Spleen (tissue), 11 donors: ENCODE measurements at regions not wholly inside any gene's neighbourhood (a gene's known extent, or its start where the extent isn't known, plus 50 kb on each side); places are given as distances from the start of the nearest gene placed in this dataset.
A peak's percentile ranks its signal among the peaks of the same experiment; 100 is the strongest.

Source experiments
- DNase-seq: peaks from one replicate; pipeline ENCODE4 v3.0.0-alpha.2; 2020
- H3K27ac ChIP-seq, 8 donors: fragments of 200-600 bp; sonication (generic) in 7 of 8; 1 replicate in 4 of 8; 2 replicates in 4 of 8; pipeline versions ENCODE4 v1.5.0 to v1.8.0; 2016 to 2021; ENCODE audit warnings: inconsistent platforms in 4 of 8, mild to moderate bottlenecking in 4 of 8, moderate library complexity in 1 of 8
- H3K27me3 ChIP-seq, 7 donors: fragments of 200-600 bp; sonication (generic) in 6 of 7; replicated peaks in 1 of 7; 1 replicate in 4 of 7; 2 replicates in 3 of 7; pipeline versions ENCODE4 v1.5.0 to v1.8.0; 2016 to 2021; ENCODE audit warnings: inconsistent platforms in 3 of 7, mild to moderate bottlenecking in 1 of 7
- H3K36me3 ChIP-seq, 6 donors: fragments of 200-600 bp; sonication (generic) in 5 of 6; 1 replicate in 4 of 6; 2 replicates in 2 of 6; pipeline versions ENCODE4 v1.5.0 to v1.8.0; 2016 to 2021; ENCODE audit warnings: inconsistent platforms in 2 of 6
- H3K4me1 ChIP-seq, 6 donors: fragments of 200-600 bp; sonication (generic) in 5 of 6; 1 replicate in 3 of 6; 2 replicates in 3 of 6; pipeline versions ENCODE4 v1.5.0 to v1.8.0; 2016 to 2021; ENCODE audit warnings: inconsistent platforms in 3 of 6
- H3K4me3 ChIP-seq, 8 donors: fragments of 200-600 bp; sonication (generic) in 7 of 8; 1 replicate in 4 of 8; 2 replicates in 4 of 8; pipeline versions ENCODE4 v1.5.0 to v1.8.0; 2016 to 2021; ENCODE audit warnings: inconsistent platforms in 4 of 8, mild to moderate bottlenecking in 4 of 8, moderate library complexity in 2 of 8
- H3K9me3 ChIP-seq, 8 donors: fragments of 200-600 bp; sonication (generic) in 7 of 8; 1 replicate in 4 of 8; 2 replicates in 4 of 8; pipeline versions ENCODE4 v1.5.0 to v1.8.0; 2016 to 2021; ENCODE audit warnings: inconsistent platforms in 4 of 8
- POLR2A ChIP-seq, 3 donors: fragments of 450-650 bp; IDR thresholded peaks; one replicate each; pipeline ENCODE4 v1.5.1; 2017; ENCODE audit warnings: antibody characterized with exemption in 3 of 3, mild to moderate bottlenecking in 1 of 3
- POLR2AphosphoS5 ChIP-seq, 3 donors: sonication (generic); formaldehyde crosslinking; IDR thresholded peaks; one replicate each; pipeline ENCODE4 v1.5.1; 2017; ENCODE audit warnings: antibody characterized with exemption in 3 of 3
- WGBS, 5 donors: extraction: QIAGEN DNeasy Blood & Tissue Kit in 3 of 5; methylation state at CpG; one replicate each; pipeline versions ENCODE4 v1.1.5 to v1.1.7; 2013 to 2018; 5-methylcytosine and 5-hydroxymethylcytosine counted together
- intact Hi-C: fragments of 100-400 bp; cut with DNase I; formaldehyde crosslinking; loops from one replicate; pipeline ENCODE4 v1.15.0; 2023; ENCODE audit warnings: low total_unique reads
- TF ChIP-seq, protein P1 (sequence below), 11 experiments: fragments of 200-600 bp in 7 of 11; fragments of 450-650 bp in 4 of 11; sonication (generic) in 4 of 11; IDR thresholded peaks in 8 of 11; conservative IDR thresholded peaks in 3 of 11; 1 replicate in 7 of 11; 2 replicates in 4 of 11; pipeline versions ENCODE4 v1.4.0 to v1.8.0; 2016 to 2021; ENCODE audit warnings: antibody characterized with exemption in 11 of 11, inconsistent platforms in 4 of 11, mild to moderate bottlenecking in 1 of 11
- donor health status: healthy with polysubstance abuse.
- donor health status: DM: no; HTN: no; CAD: no; lungs with moderate emphysema.
- donor health status: DM: no; HTN: no; CAD: no.
- donor health status: Bipolar disorder and iron deficiency.
- donor health status: healthy.
- donor health status: DM: no; HTN: no; CAD: no.
- donor health status: DM: yes; HTN: yes; CAD: no.

- no peak overlapping the region for H3K4me3 ChIP-seq
- no peaks in the 10 kb centered on the region for H3K36me3 ChIP-seq
- no peaks in the 10 kb centered on the region for H3K27me3 ChIP-seq
- no peak overlapping the region for H3K27ac ChIP-seq
- TF ChIP-seq, protein P1, sequence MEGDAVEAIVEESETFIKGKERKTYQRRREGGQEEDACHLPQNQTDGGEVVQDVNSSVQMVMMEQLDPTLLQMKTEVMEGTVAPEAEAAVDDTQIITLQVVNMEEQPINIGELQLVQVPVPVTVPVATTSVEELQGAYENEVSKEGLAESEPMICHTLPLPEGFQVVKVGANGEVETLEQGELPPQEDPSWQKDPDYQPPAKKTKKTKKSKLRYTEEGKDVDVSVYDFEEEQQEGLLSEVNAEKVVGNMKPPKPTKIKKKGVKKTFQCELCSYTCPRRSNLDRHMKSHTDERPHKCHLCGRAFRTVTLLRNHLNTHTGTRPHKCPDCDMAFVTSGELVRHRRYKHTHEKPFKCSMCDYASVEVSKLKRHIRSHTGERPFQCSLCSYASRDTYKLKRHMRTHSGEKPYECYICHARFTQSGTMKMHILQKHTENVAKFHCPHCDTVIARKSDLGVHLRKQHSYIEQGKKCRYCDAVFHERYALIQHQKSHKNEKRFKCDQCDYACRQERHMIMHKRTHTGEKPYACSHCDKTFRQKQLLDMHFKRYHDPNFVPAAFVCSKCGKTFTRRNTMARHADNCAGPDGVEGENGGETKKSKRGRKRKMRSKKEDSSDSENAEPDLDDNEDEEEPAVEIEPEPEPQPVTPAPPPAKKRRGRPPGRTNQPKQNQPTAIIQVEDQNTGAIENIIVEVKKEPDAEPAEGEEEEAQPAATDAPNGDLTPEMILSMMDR (IDR thresholded peaks at IDR 0.05 in 8 of 11, conservative IDR thresholded peaks at IDR 0.05 in 3 of 11): no peak
- TF ChIP-seq POLR2AphosphoS5 (IDR thresholded peaks at IDR 0.05) (no peak), POLR2A (IDR thresholded peaks at IDR 0.05) (no peak)
- WGBS, 5 donors: 57 to 83% (median 62%) methylated on average over 1 of the region's 1 CpG
- peaks cover 0 to 5% (median 0%) of the 10 kb centered on the region in 6 donors for H3K4me1 ChIP-seq
- intact Hi-C loops: no loop called here
- no peaks in the 10 kb centered on the region for H3K9me3 ChIP-seq
- DNase-seq: no peak
These were observed 520.5 kb upstream of the ZEB2 start for GRCh38 chr2:145040433-145040832.

DNA sequence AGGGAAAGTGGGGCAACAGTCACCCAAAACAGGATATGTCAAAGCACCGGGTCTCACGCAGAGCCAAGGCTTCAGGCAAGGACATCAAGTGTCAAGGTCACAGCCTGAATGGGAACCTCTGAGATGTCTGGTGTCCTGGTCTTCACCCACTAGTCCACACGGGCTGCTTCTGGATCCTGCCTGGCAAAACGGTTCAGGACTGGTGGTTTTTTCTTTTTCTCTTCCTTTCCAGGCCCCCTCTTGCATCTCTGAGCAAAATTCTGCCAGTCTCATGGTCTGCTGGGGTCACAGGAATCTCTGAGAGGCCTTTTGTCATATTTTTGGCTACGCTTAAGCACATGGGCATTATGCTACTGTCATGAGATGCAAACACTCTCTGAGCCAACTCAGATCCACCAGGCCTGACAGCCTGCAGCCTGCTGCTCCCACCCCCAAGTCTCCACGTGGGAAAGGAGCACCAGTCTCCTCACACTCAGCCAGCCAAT is 518.2 kb upstream of the ZEB2 start:
- Histone ChIP-seq H3K27me3 (no peaks in the 10 kb centered on the region), H3K4me3 (no peak overlapping the region), H3K9me3 (no peaks in the 10 kb centered on the region), H3K4me1 (peaks cover 0 to 5% (median 0%) of the 10 kb centered on the region in 6 donors), H3K27ac (peak overlapping the region in 6 of 8 donors; percentile 6 to 55 (median 25)), H3K36me3 (no peaks in the 10 kb centered on the region)
- intact Hi-C loops: no loop called here
- no peak for DNase-seq
- 53 to 71% (median 56%) methylated on average over 6 of the region's 6 CpGs for WGBS, 5 donors
- no peak for TF ChIP-seq POLR2AphosphoS5 (IDR thresholded peaks at IDR 0.05)
- TF ChIP-seq, protein P1 (IDR thresholded peaks at IDR 0.05 in 8 of 11, conservative IDR thresholded peaks at IDR 0.05 in 3 of 11): no peak
- TF ChIP-seq POLR2A (IDR thresholded peaks at IDR 0.05): no peak

DNA sequence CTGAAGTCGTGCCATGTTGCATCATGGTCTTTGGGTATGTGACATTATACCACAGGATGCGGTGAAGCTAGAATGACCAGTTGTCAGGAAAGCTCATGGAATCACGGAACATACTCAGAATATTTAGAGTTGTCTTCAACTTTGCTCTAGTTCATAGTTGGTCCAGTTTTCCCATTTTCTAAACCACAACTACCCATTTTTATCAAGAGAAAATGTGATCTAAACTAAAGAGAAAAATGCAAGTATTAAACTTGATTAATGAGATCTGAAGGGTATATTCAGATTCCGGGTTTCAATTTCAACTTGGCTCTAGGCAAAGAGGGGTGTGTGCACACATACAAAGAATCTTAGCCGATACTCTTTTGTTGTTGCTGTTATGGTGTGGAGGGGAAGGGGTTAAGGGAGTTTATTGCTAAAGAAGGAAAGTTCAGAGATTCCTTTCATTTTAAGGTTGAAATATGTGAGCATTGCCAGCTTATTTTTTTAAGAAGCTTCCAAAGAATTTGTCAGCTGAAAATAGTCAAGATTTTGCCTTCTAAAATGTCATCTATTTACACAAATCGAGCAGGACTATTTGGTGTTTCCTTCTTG is 516.6 kb upstream of the ZEB2 start:
- Histone ChIP-seq H3K4me1 (peaks cover 0 to 5% (median 0%) of the 10 kb centered on the region in 6 donors), H3K27me3 (no peaks in the 10 kb centered on the region), H3K4me3 (no peak overlapping the region), H3K36me3 (no peaks in the 10 kb centered on the region), H3K27ac (peak overlapping the region in 7 of 8 donors; percentile 4 to 55 (median 15)), H3K9me3 (no peaks in the 10 kb centered on the region)
- intact Hi-C loops: no loop called here
- 66 to 90% (median 80%) methylated on average over 6 of the region's 6 CpGs for WGBS, 5 donors
- no peak for TF ChIP-seq POLR2A (IDR thresholded peaks at IDR 0.05)
- TF ChIP-seq POLR2AphosphoS5 (IDR thresholded peaks at IDR 0.05): no peak
- TF ChIP-seq, protein P1 (IDR thresholded peaks at IDR 0.05 in 8 of 11, conservative IDR thresholded peaks at IDR 0.05 in 3 of 11): no peak
- DNase-seq: no peak

- no peaks in the 10 kb centered on the region for H3K9me3 ChIP-seq
- no peaks in the 10 kb centered on the region for H3K36me3 ChIP-seq
- H3K27ac ChIP-seq: no peak overlapping the region
- no peak overlapping the region for H3K4me3 ChIP-seq
- intact Hi-C loops: no loop called here
- TF ChIP-seq, protein P1 (IDR thresholded peaks at IDR 0.05 in 8 of 11, conservative IDR thresholded peaks at IDR 0.05 in 3 of 11): no peak
- TF ChIP-seq POLR2A (IDR thresholded peaks at IDR 0.05) (no peak), POLR2AphosphoS5 (IDR thresholded peaks at IDR 0.05) (no peak)
- H3K4me1 ChIP-seq: peaks cover 0 to 13% (median 3%) of the 10 kb centered on the region in 6 donors
- no peaks in the 10 kb centered on the region for H3K27me3 ChIP-seq
- DNase-seq: no peak
- 92 to 98% (median 93%) methylated on average over 1 of the region's 1 CpG for WGBS, 5 donors
These were observed 514.6 kb upstream of the ZEB2 start for GRCh38 chr2:145034511-145034910.
